GM18868 (cell line): ENCODE measurements at regions not wholly inside any gene's neighbourhood (a gene's known extent, or its start where the extent isn't known, plus 50 kb on each side); places are given as distances from the start of the nearest gene placed in this dataset.
"Not testable (repeated sequence)": the region's sequence is repeated elsewhere in the genome, so short reads cannot be mapped to it uniquely, and the experiment has no call there.

Source experiments
- ATAC-seq: cut with Tn5 transposase; IDR thresholded peaks from one replicate; pipeline ENCODE4 v1.9.1; 2021; ENCODE audit warnings: mild to moderate bottlenecking, moderate library complexity; ENCODE audit not compliant: unreplicated experiment

DNA sequence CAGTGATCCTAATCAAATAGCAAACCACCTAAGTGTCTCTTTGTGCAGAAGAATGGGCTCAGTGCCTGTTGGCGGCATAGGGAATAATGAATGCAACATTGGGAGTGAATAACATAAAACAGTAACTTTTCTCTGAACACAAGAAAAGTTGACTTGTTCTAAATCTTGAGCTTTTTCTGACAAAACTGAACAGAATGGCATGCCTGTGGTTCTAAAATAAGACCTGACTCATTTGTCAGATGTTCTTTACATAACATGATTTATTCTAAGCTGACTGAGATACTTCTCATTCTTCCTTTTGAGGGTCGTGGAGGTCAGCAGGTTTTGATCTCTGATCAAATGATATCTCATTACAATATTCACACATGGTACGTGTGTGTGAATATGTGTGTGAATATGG lies 165.4 kb upstream of the WDR1 start:
- ATAC-seq = no peak

DNA sequence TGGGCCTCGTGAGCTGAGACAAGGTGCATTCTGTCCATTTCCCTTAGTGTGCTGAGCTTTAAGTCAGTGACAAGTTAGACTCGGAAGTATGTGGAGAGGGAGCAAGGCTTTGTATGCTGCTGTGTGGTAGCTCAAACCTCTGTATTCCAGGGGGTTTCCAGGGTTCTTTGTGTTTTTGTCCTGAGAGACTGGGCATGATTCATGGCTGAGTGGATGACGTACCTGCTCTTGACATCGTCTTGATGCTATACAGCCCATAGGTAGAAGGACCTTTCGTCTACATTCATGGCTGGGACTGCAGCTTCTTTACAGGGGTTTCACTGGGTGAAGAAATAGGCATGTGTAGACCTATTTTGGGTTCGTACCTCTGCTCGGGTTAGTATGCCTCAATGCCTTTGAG lies 162.7 kb upstream of the WDR1 start:
- ATAC-seq = no peak

DNA sequence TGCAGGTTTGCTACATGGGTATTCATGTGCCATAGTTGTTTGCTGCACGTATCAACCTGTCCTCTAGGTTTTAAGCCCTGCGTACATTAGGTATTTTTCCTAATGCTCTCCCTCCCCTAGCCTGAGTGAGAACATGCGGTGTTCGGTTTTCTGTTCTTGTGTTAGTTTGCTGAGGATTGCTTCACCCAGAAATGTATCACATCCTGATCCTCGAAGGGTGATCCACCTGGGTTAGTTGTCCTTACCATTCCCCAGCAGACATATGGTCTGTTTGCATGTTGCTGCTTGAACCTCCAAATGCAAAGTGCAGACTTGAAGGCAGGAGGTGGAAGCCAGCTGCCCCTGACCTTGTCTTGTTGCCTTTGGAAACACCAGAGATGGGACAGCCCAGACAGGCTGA lies 161.5 kb upstream of the WDR1 start:
- no peak for ATAC-seq

DNA sequence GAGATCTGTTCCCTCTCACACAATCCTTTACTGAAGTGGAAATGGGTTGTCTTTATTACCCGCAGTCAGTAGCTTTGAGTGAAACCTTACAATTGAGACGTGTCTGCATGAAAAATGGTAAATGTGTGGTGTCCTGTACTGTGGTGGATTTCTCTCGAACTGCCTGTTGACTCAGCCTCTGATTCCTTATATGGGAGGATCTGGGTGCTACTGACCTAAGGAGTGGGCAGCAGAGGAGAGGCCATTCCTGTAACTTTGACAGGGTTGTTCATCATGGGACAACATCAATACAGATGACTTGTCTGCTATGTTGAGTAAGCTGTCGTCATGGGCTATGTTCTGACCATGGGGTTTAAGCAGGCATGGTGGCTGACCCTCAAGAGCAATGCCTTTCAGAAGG lies 159.6 kb upstream of the WDR1 start:
- ATAC-seq = no peak

DNA sequence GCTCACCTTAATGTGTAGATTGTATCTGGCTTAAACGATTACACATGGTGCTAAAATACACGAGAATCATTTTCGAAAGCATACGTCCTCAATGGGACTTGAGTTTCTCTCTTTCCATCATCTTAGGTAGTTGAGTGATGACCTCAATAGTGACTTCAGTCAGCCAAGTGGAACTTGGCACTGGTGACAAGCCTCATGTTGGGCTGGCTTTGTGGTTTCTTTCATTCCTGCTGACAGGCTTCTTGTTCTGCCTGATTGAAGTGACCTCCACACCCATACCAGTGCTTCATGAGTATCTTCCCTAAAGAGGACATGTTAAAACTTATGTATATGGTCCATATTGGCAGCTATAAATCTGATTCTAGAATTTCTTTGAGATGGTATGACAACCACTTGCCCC lies 159.1 kb upstream of the WDR1 start:
- no peak for ATAC-seq

DNA sequence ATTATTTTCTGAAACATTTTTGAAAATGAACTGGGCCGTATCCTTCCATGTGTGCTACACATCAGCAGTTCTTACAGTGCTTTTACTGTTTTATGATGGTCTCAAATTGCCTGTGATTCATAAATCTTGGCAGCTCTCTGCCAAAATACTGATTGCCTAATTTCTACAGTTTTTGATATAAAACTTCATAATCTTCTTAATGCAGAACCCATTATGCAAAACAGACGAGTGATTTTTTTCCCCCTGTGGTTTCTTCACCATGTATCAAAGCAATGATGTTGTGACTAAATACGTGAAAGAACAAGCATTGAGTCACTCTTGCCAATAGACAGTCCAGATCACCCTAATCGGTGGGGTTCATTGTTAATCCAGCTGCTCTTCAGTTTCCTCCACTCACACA lies 156.4 kb upstream of the WDR1 start:
- ATAC-seq = no peak

DNA sequence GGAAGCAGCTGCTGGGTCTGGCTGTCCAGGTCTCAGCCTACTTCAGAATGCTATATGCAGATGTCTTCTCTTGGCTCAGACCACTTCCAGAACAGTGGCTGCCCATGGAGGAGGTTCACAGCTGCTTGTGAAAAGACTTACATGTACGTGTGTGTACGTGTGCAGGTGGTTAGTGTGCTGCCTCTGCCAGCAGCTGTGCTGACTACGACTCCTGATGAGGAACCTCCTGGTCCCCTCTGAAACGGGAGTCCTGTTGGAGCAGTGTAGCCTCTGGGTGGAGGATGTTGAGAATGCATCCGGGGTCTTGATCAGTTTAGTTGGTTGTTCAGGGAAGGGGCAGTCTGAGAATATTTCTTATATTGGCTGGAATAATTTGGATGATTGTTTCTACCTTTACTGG lies 155.9 kb upstream of the WDR1 start:
- no peak for ATAC-seq

DNA sequence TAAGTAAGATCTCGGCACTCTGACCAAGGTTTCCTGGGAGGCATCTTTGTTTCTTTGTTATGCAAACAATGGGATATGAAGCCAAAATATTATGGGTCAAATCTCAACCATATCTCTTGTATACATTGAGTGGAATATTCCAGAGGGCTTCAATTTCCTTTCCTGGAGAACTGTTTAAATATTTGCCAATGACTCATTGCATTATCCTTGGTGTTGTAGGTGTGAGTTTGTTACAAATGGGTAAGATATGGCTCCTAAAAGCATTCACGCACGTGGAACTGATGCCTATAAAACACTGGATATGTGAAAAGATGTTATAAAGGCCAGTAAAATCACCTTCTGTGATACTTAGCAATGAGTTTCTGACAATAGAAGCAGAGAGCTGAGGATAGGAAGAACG lies 150.5 kb upstream of the WDR1 start:
- no peak for ATAC-seq

DNA sequence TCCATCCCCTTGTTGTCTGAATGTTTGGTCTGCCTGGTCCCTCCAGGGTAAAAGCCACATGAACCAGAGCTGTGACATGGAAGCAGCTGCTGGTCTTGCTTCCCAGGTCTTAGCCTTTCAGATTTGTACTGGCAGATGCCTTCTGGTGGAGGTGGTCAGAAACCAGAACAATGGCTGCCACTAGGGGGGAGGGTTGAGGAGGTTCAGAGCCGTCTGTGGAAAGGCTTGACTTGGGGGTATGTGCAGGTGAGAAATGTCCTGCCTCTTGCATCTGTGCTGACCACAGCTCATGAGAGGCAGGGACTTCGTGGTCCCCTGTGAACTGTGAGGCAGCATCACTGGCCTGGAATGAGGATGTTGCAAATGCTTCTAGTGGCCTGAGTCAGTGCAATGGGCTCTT lies 144.2 kb upstream of the WDR1 start:
- ATAC-seq = no peak

DNA sequence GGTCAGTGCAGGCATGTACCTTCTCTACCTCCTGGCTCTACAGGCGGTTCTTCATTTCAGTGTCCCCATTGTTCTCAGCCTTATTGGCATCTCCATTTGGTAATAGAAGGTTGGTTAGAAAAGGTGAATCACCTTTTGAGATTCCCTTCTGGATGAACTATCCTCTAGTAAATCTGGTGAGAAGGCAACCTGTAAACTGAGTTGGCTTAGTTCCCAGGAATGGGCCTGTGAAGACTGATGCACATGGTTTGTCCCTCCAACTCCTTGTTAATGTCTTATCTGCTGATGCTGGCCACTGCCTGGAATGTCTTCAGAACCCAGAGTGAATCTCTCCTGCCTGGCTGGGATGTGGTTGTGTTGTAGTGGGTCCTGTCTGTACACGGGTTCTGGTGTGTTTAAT lies 143.4 kb upstream of the WDR1 start:
- ATAC-seq = no peak

DNA sequence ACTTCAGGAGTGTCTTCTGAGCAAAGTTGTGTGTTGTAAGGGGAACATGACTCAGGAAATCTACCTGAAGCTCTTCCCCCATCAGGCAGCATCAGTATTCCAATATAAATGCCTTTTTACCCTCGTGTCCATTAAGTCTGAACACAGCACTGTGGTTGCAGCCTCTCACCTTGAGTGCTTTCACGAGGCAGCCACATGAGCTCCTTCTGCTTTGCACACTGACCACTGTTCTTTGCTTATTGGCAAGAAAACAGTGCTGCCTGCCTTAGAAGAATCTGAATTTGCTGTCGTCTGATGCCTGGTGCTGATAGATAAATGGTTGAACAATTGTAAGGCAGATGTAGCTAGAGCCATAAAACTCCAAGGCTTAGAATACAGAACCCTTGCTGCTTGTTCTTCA lies 139.6 kb upstream of the WDR1 start:
- ATAC-seq = no peak

DNA sequence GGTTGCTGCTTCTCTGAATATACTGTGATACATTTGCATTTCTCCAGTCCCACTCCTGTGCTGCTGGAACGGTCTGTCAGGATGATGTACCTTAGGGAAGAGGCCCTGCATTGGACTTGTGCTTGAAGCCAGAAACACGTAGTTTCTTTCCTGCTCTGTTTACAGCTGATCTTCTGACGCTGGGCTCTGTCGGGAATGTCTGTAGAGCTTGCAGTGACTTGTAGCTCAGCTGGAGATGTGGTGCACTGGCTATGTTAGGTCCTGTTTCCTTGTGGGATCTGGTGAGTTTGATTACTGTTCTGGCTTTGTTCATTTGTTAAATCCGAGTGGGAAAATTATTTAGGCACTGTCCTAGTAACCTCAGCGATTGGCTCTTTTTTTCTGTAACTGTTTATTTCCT lies 137.2 kb upstream of the WDR1 start:
- ATAC-seq = no peak

DNA sequence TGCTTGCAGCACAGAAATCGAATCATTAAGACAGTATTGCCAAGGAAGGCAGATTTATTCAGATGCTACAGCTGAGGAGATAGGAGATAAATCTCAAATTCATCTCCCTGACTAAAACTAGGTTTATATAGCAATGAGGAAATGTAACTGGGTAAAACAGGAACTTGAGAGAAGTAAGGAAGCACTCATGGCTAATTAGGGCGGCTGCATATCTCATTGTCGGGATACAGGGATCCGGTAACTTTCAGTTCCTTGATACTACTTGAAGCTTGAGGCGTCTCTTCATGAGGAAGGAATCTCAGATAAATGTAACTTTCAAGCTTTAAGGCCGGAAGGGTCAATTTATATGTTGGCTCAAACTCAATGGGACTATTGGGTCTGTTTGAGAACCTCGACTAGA lies 129.2 kb upstream of the WDR1 start:
- ATAC-seq = no peak

DNA sequence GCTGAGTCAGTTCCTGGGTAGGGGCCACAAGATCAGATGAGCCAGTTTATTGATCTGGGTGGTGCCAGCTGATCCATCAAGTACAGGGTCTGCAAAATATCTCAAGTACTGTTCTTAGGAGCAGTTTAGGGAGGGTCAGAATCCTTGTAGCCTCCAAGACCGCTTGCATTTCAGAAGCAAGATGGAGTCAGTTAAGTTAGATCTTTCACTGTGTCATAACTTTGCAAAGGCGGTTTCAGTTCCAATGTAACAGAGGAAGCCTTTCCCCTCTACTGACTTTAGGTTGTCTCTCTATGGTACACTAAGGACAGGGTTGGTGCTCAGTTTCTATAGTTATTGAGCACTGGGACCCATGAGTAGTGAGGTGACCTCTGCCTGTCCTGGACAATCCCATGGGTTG lies 127.3 kb upstream of the WDR1 start:
- no peak for ATAC-seq

DNA sequence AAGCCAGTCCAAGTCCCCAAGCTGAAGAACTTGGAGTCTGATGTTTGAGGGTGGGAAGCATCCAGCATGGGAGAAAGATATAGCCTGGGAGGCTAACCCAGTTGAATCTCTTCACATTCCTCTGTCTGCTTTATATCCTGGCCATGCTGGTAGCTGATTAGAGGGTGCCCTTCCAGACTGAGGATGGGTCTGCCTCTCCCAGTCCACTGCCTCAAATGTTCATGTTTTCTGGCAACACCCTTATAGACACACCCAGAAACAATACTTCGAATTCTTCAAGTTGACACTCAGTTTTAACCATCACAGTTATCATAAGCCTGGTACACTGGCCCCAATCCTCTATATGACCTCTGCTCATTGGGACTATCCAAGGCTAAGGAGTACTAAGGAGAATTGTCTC lies 124.1 kb upstream of the WDR1 start:
- no peak for ATAC-seq

DNA sequence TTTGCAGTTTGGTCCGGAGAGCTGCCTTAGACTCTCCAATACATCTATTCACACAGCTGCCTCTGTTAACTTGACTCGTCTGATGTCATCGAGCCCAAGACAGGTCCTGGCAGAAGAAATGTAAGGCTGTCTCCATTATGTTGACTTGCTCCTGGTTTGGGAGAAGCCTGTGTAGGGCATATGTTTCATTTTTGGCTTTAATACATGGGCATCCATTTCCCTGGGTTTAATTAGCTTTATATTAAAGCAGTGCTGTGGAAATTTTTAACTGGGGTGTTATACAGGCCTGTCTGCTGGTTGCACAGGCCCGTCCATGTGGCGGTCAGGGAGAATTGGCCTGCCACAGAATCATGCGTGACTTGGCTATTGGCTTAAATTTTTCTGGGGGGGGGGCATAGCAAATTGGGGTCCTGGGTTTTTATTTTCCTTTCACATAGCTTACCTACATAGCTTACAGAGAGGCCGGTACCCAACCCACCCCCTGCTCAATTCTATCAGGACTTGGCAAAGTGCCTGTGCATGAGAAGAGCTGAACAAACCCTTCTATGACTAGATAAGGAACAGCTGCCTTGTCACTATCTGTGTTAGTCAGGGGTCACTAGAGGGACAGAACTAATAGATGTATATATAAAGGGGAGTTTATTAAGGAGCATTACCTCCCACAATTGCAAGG lies 123.5 kb upstream of the WDR1 start:
- ATAC-seq = no peak

DNA sequence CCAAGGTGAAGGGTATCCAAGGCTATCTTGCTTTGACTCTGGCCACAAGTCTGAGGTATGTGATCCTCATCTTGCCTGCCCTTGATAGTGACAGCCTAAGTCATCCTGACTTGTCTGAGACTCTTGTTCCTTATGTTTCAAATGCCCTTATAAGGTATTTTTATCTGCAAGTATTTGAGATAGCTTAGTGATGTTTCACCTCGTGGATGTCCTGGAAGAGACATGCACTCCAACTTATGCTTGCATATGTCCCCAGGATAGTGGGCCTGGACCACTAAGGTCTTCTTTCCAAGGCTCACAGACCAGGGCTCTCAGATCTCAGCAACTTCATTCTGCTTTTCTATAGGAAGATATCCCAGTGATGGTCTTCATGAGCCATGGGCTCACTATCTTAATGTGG lies 120.5 kb upstream of the WDR1 start:
- ATAC-seq = no peak

DNA sequence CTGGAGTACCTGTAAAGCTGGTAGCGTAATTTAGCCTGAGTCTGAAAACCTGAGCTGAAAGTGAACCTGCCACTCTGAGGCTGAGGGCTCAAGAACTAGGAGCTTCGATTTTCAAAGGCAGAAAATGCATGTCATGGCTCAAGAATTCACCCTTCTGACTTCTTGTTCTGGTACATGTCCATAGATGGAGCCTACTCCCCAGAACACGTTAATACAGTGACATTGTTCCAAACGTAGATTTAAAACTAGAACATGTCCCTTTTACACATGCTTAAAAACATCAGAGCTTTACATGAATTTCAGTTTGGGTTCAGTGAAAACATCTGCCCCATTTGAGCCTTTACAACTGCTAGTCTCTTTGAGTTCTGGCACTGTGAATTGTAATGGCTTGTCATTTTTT lies 115.5 kb upstream of the WDR1 start:
- ATAC-seq = no peak

DNA sequence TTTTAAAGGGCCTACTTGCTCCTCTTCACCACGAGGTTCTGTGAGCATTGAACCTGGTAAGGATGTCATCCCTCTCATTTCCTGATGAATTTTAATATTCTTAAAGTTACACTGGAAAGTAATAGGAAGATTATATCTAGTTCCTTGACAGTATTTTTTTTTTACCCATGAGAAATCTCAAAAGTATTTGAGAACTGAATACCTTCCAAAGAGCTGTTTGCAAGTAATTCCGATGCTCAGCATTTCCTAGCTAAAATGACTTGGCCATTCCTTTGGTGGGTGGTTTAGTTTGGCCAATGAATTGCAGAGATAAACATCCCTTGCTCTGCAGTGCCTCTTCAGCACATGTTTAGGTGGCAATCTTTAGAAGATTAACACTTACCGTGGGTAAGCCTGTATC lies 110.2 kb upstream of the WDR1 start:
- no peak for ATAC-seq

DNA sequence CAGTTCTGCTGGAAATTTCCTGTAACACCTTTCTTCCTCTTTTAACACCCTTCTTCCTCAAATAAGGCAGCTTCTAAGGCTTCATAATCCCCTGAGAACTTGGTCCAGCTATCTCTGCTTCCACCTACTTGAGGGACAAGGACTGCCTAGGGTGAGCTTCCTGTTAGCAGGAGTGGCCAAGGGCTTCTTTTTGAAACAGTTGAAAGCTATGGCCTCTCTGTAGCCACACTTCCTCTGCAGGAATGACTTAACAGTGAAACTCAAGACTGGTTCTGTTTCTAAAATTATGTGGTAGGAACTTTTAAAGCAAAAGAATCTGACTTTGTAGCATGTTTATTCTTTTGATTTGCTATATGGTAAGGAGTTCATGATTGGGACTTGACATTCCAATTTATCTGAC lies 108.5 kb upstream of the WDR1 start:
- no peak for ATAC-seq

DNA sequence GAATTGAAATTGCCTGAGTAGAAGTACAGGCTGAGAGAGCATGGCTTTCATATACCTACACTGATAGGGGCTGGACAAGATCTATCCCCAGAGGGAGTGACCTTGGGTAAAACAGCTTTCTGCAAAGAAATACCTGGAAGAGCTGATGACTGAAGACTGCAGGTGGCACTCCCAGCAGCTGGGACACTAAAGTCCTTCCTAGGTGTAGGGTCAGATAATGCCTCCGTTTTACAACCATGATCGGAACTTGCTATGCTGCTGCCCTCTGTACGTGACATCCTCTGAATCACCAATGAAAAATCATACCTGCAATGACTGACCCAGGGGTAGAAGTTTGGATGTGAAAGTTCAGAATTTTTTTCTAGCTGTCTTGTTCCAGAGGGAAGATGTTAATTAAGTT lies 107.2 kb upstream of the WDR1 start:
- no peak for ATAC-seq

DNA sequence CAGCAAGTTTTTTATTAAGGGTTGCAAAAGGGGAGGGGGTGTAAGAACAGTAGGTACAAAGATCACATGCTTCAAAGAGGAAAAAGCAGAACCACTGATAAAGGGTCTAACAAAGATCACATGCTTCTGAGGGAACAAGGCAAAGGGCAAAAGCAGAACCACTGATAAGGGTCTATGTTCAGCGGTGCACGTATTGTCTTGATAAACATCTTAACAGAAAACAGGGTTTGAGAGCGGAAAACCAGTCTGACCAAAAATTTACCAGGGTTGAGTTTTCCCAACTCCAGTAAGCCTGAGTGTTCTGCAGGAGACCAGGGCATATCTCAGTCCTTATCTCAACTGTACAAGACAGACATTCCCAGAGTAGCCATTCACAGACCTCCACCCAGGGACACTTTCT lies 96.9 kb upstream of the WDR1 start:
- not testable (repeated sequence) for ATAC-seq

DNA sequence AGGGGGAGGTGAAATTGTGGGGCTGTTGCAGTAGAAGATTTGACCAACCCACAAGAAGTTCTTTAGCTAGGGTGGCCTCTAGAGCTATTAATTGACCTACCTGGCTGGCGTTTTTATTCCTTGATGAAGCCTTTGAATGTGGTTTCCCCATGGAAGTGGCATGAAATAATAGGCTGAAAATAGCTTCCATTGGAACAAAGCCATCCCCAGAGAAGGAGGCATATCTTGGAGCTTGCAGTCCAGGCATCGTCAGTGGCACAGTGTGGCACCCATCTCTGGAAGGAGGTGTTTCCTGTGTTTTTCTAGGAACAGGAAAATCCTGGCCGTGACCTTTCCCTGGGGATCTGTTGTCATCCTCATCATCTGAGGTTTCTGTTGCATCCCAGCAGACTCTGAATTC lies 96.3 kb upstream of the WDR1 start:
- ATAC-seq = no peak

DNA sequence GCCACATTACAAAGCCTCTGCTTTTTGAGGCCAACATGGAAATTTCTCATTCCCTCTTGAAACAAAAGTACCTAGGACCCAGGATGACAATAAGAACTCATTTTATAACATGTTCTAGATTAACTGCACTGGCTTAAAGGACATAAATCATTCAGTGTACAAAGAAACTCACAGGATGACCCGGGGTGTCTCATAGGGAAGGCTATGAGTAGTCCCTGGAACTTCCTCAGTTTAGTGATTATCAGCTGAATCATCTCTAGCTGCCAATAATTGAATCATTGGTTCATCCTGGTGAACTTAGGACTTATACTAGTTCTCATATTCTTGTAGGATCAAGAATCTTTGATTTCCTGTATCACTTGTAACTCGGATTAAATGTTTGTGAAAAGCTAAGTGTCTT lies 95.8 kb upstream of the WDR1 start:
- ATAC-seq = no peak
